ENCODE measurements at regions not wholly inside any gene's neighbourhood (a gene's known extent, or its start where the extent isn't known, plus 50 kb on each side); places are given as distances from the start of the nearest gene placed in this dataset.

DNA sequence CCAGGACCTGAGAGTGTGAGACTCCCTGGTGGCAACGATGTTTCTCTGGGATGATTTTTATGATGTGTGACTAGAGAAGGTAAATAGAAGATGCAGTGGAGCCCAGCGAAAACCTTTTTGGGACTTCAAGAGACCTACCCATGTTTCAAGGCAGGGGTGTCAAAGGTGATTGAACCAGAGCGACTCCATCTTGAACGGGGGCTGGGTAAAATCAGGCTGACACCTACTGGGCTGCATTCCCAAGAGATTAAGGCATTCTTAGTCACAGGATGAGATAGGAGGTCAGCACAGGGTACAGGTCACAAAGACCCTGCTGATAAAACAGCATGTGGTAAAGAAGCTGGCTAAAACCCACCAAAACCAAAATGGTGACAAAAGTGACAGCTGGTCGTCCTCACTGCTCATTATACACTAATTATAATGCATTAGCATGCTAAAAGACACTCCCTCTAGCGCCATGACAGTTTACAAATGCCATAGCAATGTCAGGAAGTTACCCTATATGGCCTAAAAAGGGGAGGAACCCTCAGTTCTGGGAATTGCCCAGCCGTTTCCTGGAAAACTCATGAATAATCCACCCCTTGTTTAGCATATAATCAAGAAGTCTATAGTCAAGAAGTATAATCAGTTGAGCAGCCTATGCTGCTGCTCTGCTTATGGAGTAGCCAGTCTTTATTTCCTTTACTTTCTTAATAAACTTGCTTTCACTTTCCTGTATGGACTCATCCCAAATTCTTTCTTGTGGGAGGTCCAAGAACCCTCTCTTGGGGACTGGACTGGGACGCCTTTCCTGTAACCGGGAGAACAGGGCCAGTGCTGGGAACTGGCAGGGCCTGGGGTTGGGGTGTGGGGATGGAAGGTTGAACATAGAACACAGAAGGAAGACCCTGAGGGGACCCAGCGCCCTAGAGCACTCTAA lies 526.4 kb downstream of the QKI start:
- DNase-seq = no peak

DNA sequence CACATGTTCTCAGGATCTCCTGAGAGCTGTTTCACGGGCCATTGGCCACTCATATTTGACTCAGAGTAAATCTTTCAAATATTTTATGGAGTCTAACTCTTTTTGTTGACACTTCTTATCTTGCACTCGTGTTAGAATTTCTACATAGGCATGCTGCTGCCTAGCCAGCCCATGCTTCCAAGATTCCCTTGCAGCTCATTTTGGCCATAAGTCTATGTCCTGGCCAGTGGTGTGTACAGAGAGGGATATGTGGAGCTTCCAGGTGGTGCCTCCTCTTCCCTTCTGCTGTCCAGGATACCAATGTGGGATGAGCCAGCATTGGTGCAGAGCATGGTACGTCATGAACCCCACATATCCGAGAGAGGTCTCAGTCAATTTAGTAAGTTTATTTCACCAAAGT lies 522.6 kb downstream of the QKI start:
- no peak for DNase-seq

GRCh38 chr6:163935158-163935762 lies 520.7 kb downstream of the QKI start:
- DNase-seq = no peak

DNA sequence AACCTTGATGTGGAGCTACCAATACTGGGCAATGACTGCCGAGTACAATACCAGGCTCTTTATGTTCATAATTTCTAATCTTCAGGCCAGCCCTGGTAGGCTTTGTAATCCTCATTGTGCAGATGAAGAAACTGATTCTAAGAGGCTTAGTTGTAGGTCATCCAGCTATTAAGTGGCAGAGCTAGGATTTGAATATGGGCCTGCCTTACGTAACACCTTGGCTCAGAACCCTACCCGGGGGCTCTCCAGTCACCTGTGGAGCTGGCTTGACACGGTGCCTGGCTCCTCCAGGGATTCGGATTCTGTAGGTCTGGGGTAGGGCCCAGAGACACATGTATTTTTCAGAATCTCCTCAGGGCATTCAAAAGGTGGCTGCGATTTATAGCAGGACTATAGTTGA lies 515.5 kb downstream of the QKI start:
- DNase-seq = no peak

GRCh38 chr6:163929538-163929937 lies 515.0 kb downstream of the QKI start:
- DNase-seq = no peak

- DNase-seq = no peak
Measured at GRCh38 chr6:163926642-163927041, 512.1 kb downstream of the QKI start.

GRCh38 chr6:163925839-163926238 lies 511.3 kb downstream of the QKI start:
- DNase-seq = no peak

- DNase-seq = no peak
Measured at GRCh38 chr6:163923658-163924411, 509.3 kb downstream of the QKI start.

DNA sequence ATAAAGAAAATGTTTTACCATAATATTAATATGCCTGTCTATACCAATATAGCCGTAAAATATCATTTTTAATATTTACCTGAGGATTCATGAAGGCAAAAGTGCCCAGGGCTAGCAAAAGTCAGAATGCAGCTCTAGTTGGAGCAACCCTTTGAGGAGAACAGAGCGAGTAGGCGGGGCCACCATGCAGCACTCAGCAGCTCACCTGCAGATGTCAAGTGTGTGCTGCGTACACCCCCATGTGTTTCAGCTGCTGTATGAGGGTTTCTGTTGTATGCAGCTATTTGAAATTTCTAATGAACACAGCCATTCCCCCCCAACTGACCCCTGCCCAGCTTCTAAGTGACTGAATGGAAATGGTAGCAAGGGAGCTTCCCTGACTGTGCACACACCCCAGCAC lies 508.0 kb downstream of the QKI start:
- no peak for DNase-seq

DNA sequence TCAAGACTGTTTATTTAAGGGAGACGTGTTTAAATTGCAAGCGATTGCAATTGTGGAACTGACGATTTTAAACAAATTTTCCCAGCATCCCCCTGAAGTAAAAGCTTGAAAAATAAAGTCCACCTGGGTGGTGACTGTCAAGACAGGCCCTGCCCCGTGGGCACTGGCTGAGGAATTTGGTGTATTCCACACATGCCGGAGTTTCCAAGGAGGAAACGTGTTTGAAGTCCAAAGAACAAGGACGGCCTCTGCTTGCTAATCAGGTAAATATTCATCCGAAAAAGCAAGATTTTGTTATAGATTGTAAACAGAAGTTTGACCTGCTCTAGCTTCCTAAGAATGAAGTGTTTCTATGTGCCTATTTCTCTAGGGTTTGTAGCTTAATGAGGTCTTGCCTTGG lies 505.1 kb downstream of the QKI start:
- no peak for DNase-seq

DNA sequence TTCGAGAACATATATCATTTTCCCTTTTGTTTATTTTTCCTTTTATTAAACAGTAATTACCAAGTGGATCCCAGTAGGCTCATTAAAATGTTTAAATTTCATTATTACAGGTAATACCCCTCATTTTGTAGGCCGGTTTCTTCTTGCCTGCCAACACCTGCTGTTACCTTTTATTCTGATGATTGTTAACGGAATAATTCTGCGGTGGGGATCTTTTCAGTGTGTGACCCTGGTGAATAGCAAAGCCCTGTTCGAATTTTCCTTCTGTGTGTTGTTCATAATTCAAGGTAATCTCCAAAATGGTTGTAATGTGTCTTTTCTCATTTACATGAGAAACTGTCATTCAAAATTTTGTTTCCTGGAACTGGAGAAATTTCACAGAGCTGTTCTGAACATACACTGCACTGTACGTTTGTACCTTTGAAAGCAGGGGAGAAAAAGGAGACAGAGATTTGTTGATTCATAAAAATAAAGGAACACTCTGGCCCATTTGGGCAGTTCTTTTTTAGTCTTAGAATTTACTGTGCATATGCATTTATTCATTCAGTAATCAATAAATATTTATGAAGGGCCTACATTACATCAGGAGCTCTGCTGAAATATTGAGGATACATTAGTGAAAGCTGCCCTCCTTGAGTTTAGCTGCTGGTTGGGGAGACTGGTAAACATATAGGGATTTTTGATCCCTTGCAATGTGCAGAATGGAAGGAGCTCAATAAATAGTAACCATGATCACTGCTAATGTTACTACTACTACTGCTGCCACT lies 502.0 kb downstream of the QKI start:
- DNase-seq = no peak

DNA sequence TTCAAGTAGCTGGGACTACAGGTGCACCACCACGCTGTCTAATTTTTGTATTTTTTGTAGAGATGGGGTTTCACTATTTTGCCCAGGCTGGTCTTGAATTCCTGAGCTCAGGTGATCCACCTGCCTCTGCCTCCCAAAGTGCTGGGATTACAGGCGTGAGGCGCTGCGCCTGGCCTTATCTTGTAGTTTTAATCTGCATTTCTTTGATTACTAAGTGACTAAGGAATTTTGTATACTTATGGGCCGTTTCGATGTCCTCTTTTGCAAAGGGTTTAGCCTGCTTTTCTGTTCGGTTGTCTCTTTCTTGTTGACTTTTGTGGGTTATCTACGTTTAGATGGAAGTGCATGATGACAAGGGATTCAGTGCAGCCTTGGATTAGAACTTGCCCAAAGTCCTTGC lies 500.6 kb downstream of the QKI start:
- DNase-seq = no peak

DNA sequence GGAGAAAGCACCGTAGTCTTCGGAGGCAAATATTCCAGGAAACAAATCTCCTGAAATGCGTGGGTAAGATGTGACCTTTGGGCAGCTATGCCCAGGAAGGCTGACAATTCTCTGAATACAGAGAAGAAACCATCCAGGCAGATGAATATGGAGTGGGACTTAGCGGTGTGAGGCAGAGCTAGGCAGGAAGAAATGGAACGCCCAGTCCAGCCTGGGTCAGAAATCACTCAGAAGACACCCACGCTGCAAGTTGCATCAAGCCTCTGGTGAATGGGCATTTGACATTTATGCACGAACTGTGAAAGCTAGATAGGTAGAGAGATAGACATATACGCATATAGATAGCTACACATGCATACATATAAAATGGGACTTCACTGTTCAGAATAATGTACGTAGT lies 498.5 kb downstream of the QKI start:
- no peak for DNase-seq

- no peak for DNase-seq
Measured at GRCh38 chr6:163906006-163906710, 491.6 kb downstream of the QKI start.

DNA sequence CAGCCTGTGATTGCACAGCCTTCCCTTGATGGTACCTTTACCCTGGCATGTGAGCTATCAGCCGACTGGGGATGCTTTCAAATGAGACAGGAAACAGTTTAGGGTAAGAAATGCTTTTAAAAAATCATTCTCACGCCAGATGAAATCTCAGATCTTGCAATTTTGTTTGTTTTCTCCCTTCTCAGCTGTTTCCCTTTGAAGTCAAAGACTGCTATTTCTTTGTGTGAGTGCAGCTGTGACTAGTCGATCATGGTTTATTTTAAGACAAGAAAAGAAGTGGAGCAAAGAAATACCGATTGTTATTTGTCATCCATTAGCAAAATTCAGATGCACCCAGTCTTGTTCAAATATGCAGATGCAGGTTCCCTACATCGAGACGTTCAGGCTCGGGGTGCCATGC lies 489.7 kb downstream of the QKI start:
- DNase-seq = no peak

- DNase-seq = no peak
Measured at GRCh38 chr6:163903541-163903940, 489.0 kb downstream of the QKI start.

- DNase-seq = no peak
Measured at GRCh38 chr6:163902993-163903392, 488.5 kb downstream of the QKI start.

DNA sequence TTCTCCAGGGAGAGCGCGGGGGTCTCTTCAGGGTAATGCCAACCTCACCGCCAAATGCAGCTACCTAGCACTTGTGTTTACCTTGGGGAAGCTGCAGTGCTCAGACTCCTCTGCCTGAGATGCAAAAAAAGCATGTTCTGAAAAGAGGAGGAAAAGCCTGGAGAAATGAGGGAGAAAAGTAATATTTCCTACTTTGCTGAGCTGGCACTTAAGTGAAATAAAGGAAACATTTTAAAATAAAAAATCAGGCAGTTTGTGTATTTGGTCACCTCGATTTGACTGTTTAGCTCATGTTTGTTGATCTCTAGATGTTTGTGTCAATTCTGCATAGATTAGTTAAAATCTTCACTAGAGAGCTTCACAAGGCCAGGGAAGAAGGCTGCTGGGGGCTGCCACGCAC lies 487.2 kb downstream of the QKI start:
- no peak for DNase-seq

GRCh38 chr6:163900570-163900969 lies 486.1 kb downstream of the QKI start:
- DNase-seq = no peak

DNA sequence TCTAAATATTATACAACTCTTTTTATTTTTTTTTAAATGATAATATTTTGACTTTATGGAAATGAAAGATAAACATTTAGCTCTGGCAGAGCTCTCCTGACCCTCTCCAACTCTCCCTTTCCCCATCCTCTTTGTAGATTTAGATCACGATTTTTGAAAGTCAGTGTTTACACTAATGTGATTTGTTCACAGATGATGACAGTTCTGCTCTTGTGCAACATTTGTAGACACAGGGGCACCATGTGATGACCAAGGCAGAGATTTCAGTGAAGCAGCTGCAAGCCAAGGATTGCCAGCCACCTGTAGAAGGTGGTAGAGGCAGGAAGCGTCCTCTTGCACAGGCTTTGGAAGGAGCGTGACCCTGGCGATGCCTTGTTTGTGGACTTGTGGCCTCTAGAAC lies 483.2 kb downstream of the QKI start:
- no peak for DNase-seq

DNA sequence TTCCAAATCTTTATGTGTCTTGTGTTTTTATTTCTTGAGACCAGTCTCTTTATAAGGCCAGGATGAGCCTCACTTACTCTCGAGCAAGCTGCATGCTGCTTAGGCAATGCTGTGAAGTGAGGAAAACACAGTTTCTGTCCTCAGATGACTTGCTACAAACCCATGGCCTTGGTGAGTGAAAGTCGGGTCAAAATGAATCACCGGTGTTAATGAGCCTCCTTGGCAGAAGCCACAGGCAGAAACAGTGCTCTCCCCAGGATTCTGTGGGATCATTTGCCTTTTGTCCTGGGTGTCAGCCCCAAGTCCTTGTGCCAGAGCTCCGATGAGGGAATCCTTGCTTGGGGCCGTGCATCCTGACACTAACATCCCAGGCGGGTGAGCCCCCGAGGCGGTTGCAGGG lies 482.5 kb downstream of the QKI start:
- DNase-seq = no peak

GRCh38 chr6:163895162-163895561 lies 480.6 kb downstream of the QKI start:
- no peak for DNase-seq
